ENCODE measurements at regions not wholly inside any gene's neighbourhood (a gene's known extent, or its start where the extent isn't known, plus 50 kb on each side); places are given as distances from the start of the nearest gene placed in this dataset.

GRCh38 chr3:127115691-127116351, 77.1 kb upstream of the PRR23E start:
- TF ChIP-seq, protein P1, sequence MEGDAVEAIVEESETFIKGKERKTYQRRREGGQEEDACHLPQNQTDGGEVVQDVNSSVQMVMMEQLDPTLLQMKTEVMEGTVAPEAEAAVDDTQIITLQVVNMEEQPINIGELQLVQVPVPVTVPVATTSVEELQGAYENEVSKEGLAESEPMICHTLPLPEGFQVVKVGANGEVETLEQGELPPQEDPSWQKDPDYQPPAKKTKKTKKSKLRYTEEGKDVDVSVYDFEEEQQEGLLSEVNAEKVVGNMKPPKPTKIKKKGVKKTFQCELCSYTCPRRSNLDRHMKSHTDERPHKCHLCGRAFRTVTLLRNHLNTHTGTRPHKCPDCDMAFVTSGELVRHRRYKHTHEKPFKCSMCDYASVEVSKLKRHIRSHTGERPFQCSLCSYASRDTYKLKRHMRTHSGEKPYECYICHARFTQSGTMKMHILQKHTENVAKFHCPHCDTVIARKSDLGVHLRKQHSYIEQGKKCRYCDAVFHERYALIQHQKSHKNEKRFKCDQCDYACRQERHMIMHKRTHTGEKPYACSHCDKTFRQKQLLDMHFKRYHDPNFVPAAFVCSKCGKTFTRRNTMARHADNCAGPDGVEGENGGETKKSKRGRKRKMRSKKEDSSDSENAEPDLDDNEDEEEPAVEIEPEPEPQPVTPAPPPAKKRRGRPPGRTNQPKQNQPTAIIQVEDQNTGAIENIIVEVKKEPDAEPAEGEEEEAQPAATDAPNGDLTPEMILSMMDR (IDR thresholded peaks at IDR 0.05), result no peak
- DNase-seq, result no peak
- H3K36me3 Mint-ChIP-seq (ENCODE audit: low read depth), result no peaks in the 10 kb centered on the region
- peaks cover 28% of the 10 kb centered on the region for H3K9me3 Mint-ChIP-seq
- no peak overlapping the region for H3K4me3 Mint-ChIP-seq
- no peak overlapping the region for H3K27ac Mint-ChIP-seq
- peaks cover 7% of the 10 kb centered on the region for H3K4me1 Mint-ChIP-seq
- H3K27me3 Mint-ChIP-seq (ENCODE audit: low read depth, poor library complexity), result peaks cover 13% of the 10 kb centered on the region

- Mint-ChIP-seq H3K27ac (no peak overlapping the region), H3K4me1 (peaks cover 7% of the 10 kb centered on the region), H3K9me3 (peaks cover 3% of the 10 kb centered on the region), H3K27me3 (ENCODE audit: low read depth, poor library complexity) (peaks cover 15% of the 10 kb centered on the region), H3K36me3 (ENCODE audit: low read depth) (no peaks in the 10 kb centered on the region), H3K4me3 (no peak overlapping the region)
- TF ChIP-seq, protein P1 (IDR thresholded peaks at IDR 0.05), result no peak
- no peak for DNase-seq
Measured at GRCh38 chr3:127118366-127118765, 74.6 kb upstream of the PRR23E start.

DNA sequence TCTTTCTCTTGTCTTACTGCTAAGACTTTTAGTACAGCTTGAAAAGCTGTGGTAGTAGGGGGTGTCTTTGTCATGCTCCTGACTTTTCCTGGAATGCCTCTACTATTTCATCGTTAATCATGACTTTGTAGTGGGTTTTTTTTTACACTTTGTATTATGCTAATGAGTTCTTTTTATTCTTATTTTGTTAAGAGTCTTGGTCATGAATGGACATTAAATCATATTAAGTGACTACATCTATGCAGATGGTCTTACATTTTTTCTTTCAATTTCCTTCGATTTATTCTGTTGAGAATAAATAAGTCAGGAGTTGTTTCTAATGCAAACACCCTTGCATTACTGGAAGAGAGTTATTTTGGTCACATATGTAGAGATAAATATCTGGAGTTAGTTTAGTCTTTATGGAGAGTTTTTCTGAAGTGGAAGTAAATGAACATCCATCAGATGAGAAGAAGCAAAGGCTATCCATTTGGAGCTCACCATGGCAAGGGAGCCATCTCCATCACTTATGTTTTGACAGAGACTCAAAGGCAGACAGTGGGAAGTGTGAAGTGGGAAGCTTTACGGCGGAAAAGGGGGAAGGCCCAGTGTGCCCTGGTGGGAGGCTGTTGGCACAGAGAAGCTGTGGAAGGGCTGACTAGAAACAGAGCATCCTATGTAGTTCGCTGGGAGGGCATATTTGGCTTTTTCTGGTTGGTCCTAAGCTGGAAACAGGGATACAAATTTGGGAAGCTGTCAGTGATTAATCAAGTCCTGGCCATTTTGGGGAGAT, 73.1 kb upstream of the PRR23E start:
- Mint-ChIP-seq H3K36me3 (ENCODE audit: low read depth) (no peaks in the 10 kb centered on the region), H3K27ac (no peak overlapping the region), H3K9me3 (no peaks in the 10 kb centered on the region), H3K4me3 (no peak overlapping the region), H3K4me1 (peaks cover 7% of the 10 kb centered on the region), H3K27me3 (ENCODE audit: low read depth, poor library complexity) (peaks cover 13% of the 10 kb centered on the region)
- DNase-seq, result no peak
- TF ChIP-seq, protein P1 (IDR thresholded peaks at IDR 0.05), result no peak

GRCh38 chr3:127120851-127121647, 71.9 kb upstream of the PRR23E start:
- Mint-ChIP-seq H3K9me3 (no peaks in the 10 kb centered on the region), H3K36me3 (ENCODE audit: low read depth) (no peaks in the 10 kb centered on the region), H3K27ac (no peak overlapping the region), H3K4me1 (peaks cover 7% of the 10 kb centered on the region), H3K4me3 (no peak overlapping the region), H3K27me3 (ENCODE audit: low read depth, poor library complexity) (peaks cover 20% of the 10 kb centered on the region)
- TF ChIP-seq, protein P1 (IDR thresholded peaks at IDR 0.05), result no peak
- no peak for DNase-seq

DNA sequence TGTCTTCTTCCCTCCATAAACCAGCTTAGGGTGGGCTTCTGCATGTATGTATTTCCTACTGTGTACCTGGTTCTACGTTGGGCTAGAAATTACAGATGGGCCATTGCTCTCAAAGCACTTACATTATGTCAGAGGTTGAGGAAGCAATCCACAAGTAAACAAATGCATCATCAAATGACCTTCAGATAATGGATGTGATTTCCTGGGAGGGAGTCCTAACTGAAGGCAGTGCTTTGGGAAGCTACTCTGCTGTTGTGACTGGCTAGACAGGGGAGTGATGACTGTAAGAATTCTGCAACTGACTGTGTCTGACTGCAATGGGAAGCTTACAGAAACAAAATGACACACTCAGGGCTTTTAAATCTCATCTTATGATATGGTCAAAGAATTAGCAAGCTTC, 71.0 kb upstream of the PRR23E start:
- Mint-ChIP-seq H3K4me1 (peaks cover 7% of the 10 kb centered on the region), H3K27ac (no peak overlapping the region), H3K27me3 (ENCODE audit: low read depth, poor library complexity) (peaks cover 27% of the 10 kb centered on the region), H3K36me3 (ENCODE audit: low read depth) (no peaks in the 10 kb centered on the region), H3K4me3 (no peak overlapping the region), H3K9me3 (no peaks in the 10 kb centered on the region)
- no peak for DNase-seq
- TF ChIP-seq, protein P1 (IDR thresholded peaks at IDR 0.05), result no peak

Measured in nephron progenitor cell (in vitro differentiated cells).